Stimulated activated CD4-positive, alpha-beta T cell treated with anti-CD3 and anti-CD28 coated beads, Interleukin-4, amount 100 ng/mL, for 48 hours (primary cell): ENCODE measurements at regions not wholly inside any gene's neighbourhood (a gene's known extent, or its start where the extent isn't known, plus 50 kb on each side); places are given as distances from the start of the nearest gene placed in this dataset.
"Not testable (repeated sequence)": the region's sequence is repeated elsewhere in the genome, so short reads cannot be mapped to it uniquely, and the experiment has no call there.

Experiments
- DNase-seq, 2 donors: peaks; one replicate each; pipeline ENCODE4 v3.0.0-alpha.2; 2020; ENCODE audit warnings: low read depth in 2 of 2

GRCh38 chr14:89491711-89492381 is 74.8 kb upstream of the FOXN3 start:
- DNase-seq: no peak

GRCh38 chr14:89490466-89490865 is 73.4 kb upstream of the FOXN3 start:
- no peak for DNase-seq

- DNase-seq: no peak
These were observed 72.9 kb upstream of the FOXN3 start for GRCh38 chr14:89489761-89490437.

GRCh38 chr14:89486961-89487360 is 69.9 kb upstream of the FOXN3 start:
- DNase-seq: no peak

GRCh38 chr14:89486505-89486904 is 69.5 kb upstream of the FOXN3 start:
- DNase-seq: no peak

GRCh38 chr14:89485264-89485663 is 68.2 kb upstream of the FOXN3 start:
- DNase-seq: no peak

GRCh38 chr14:89484051-89484844 is 67.2 kb upstream of the FOXN3 start:
- DNase-seq: no peak

GRCh38 chr14:89481196-89481595 is 64.2 kb upstream of the FOXN3 start:
- DNase-seq: no peak

- no peak for DNase-seq
These were observed 63.2 kb upstream of the FOXN3 start for GRCh38 chr14:89480278-89480677.

GRCh38 chr14:89479802-89480201 is 62.8 kb upstream of the FOXN3 start:
- no peak for DNase-seq

- no peak for DNase-seq
These were observed 60.4 kb upstream of the FOXN3 start for GRCh38 chr14:89477391-89477790.

GRCh38 chr14:89476354-89476896 is 59.4 kb upstream of the FOXN3 start:
- DNase-seq: no peak

- DNase-seq: no peak
These were observed 57.4 kb upstream of the FOXN3 start for GRCh38 chr14:89474464-89474863.

- no peak for DNase-seq
These were observed 57.0 kb upstream of the FOXN3 start for GRCh38 chr14:89473989-89474388.

- no peak for DNase-seq
These were observed 56.5 kb upstream of the FOXN3 start for GRCh38 chr14:89473569-89473968.

- DNase-seq: no peak
These were observed 53.4 kb upstream of the FOXN3 start for GRCh38 chr14:89470401-89470800.

GRCh38 chr14:89469210-89470198 is 52.5 kb upstream of the FOXN3 start:
- DNase-seq: no peak

- no peak for DNase-seq
These were observed 51.5 kb upstream of the FOXN3 start for GRCh38 chr14:89468566-89468965.

- not testable (repeated sequence) for DNase-seq
These were observed 51.0 kb upstream of the FOXN3 start for GRCh38 chr14:89468030-89468429.

- no peak for DNase-seq
These were observed 49.9 kb upstream of the FOXN3 start for GRCh38 chr14:89466944-89467343.
